ENCODE measurements at regions not wholly inside any gene's neighbourhood (a gene's known extent, or its start where the extent isn't known, plus 50 kb on each side); places are given as distances from the start of the nearest gene placed in this dataset.

DNA sequence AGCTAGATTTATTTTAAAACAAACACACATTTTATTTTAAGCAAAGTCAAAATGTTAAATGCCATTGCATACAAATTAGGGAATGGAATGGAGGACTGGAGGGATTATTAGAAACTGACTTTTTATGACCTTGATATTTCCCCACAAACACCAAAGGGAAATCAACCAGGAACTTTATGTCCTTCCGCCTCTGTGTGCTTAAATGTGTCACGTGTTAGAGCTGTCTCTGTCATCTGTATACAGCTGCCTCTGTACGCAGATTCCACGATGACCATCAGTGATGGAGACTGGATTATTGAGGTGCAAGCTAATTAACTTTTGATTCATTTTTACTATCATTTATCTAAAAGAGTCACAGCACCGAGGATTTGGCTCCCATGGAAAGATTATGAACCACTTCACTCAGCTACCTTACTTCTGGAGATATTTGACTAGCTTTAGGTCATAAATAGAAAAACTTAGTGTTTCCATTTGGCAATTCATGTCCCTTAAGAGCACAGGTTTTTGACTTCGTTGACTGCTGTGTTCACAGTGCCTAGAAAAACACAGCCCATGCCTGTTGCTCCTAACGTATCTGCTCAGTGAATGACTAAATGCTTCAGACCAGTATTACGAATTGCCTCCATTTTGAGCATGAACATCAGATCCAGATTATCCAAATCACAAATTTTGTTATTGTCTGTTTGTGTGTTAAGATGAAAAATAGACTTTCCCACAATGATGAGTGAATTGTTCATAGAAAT lies 1048.1 kb downstream of the MCTP2 start:
- no peak for TF ChIP-seq FOXP2 (optimal IDR thresholded peaks at IDR 0.05; ENCODE audit: borderline replicate concordance, extremely low read depth, extremely low read length, insufficient read depth)
- TF ChIP-seq TAF1 (IDR thresholded peaks at IDR 0.05; ENCODE audit: borderline replicate concordance, insufficient read depth, low read length): no peak
- TF ChIP-seq POLR2AphosphoS5 (IDR thresholded peaks at IDR 0.05; ENCODE audit: low read depth, low read length): no peak
- no peak for TF ChIP-seq SIN3A (IDR thresholded peaks at IDR 0.05; ENCODE audit: borderline replicate concordance, insufficient read depth, low read length)
- TF ChIP-seq, protein P1, sequence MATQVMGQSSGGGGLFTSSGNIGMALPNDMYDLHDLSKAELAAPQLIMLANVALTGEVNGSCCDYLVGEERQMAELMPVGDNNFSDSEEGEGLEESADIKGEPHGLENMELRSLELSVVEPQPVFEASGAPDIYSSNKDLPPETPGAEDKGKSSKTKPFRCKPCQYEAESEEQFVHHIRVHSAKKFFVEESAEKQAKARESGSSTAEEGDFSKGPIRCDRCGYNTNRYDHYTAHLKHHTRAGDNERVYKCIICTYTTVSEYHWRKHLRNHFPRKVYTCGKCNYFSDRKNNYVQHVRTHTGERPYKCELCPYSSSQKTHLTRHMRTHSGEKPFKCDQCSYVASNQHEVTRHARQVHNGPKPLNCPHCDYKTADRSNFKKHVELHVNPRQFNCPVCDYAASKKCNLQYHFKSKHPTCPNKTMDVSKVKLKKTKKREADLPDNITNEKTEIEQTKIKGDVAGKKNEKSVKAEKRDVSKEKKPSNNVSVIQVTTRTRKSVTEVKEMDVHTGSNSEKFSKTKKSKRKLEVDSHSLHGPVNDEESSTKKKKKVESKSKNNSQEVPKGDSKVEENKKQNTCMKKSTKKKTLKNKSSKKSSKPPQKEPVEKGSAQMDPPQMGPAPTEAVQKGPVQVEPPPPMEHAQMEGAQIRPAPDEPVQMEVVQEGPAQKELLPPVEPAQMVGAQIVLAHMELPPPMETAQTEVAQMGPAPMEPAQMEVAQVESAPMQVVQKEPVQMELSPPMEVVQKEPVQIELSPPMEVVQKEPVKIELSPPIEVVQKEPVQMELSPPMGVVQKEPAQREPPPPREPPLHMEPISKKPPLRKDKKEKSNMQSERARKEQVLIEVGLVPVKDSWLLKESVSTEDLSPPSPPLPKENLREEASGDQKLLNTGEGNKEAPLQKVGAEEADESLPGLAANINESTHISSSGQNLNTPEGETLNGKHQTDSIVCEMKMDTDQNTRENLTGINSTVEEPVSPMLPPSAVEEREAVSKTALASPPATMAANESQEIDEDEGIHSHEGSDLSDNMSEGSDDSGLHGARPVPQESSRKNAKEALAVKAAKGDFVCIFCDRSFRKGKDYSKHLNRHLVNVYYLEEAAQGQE (IDR thresholded peaks at IDR 0.05; ENCODE audit: insufficient read depth in 1 of 2, low read depth in 2 of 2, low read length in 2 of 2): no peak

DNA sequence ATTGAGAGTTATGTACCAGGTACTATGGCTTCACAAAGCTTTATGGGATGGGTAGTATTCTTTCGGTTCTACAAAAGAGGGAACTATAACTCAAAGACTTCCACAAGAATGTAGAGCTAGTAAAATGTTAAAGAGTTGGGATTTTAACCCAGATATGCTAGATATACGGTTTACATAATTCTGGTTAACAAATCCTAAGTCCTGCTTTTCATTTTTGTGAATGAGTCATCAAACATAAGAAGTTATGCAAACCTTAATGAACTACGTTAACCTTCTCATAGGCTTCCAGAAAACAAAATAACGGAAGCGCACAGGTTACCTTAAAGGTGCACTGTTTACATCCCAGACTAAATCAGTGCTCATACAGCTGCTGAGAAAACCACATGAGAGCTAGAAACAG lies 1049.3 kb downstream of the MCTP2 start:
- TF ChIP-seq TAF1 (IDR thresholded peaks at IDR 0.05; ENCODE audit: borderline replicate concordance, insufficient read depth, low read length) (no peak), SIN3A (IDR thresholded peaks at IDR 0.05; ENCODE audit: borderline replicate concordance, insufficient read depth, low read length) (no peak), FOXP2 (optimal IDR thresholded peaks at IDR 0.05; ENCODE audit: borderline replicate concordance, extremely low read depth, extremely low read length, insufficient read depth) (no peak), POLR2AphosphoS5 (IDR thresholded peaks at IDR 0.05; ENCODE audit: low read depth, low read length) (no peak)
- TF ChIP-seq, protein P1 (IDR thresholded peaks at IDR 0.05; ENCODE audit: insufficient read depth in 1 of 2, low read depth in 2 of 2, low read length in 2 of 2): no peak

DNA sequence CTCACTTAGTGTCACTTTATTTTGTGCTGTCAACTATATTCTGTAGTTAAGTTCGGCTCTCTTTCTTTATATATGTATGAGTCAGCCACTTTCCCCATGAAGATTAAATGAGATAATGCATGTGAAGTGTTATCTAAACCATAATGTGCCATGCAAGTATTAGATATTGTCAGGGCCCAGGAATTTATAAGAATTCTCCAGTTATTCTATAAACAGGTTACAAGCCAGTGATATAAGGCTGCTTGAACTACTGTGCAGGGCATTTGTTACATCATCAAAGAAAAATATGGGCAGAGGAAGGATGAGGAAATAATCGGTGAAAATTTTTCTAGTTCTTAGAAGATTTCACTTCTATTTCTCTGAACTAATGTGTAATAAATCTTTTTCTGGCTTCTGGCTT lies 1049.0 kb upstream of the NR2F2 start:
- no peak for TF ChIP-seq TAF1 (IDR thresholded peaks at IDR 0.05; ENCODE audit: borderline replicate concordance, insufficient read depth, low read length)
- no peak for TF ChIP-seq FOXP2 (optimal IDR thresholded peaks at IDR 0.05; ENCODE audit: borderline replicate concordance, extremely low read depth, extremely low read length, insufficient read depth)
- TF ChIP-seq POLR2AphosphoS5 (IDR thresholded peaks at IDR 0.05; ENCODE audit: low read depth, low read length): no peak
- TF ChIP-seq, protein P1 (IDR thresholded peaks at IDR 0.05; ENCODE audit: insufficient read depth in 1 of 2, low read depth in 2 of 2, low read length in 2 of 2): no peak
- no peak for TF ChIP-seq SIN3A (IDR thresholded peaks at IDR 0.05; ENCODE audit: borderline replicate concordance, insufficient read depth, low read length)

DNA sequence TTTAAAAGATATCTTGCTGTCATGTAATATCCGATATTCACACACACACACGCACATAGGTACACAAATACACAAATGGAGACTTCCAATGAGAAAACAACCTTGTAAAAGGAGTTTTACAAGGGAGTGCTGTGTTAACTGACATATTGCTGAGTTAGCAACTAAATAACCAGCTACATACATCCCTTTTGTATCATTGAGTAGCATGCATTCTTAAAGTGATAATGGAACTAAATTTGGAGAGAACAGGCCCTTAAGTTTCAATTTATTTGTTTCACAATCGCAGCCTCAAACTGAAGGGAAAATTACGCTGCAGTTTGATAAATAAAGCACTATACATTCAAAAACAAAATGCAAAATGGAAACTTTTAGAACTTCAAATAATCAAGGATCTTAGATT lies 1046.0 kb upstream of the NR2F2 start:
- TF ChIP-seq TAF1 (IDR thresholded peaks at IDR 0.05; ENCODE audit: borderline replicate concordance, insufficient read depth, low read length) (no peak), POLR2AphosphoS5 (IDR thresholded peaks at IDR 0.05; ENCODE audit: low read depth, low read length) (no peak)

DNA sequence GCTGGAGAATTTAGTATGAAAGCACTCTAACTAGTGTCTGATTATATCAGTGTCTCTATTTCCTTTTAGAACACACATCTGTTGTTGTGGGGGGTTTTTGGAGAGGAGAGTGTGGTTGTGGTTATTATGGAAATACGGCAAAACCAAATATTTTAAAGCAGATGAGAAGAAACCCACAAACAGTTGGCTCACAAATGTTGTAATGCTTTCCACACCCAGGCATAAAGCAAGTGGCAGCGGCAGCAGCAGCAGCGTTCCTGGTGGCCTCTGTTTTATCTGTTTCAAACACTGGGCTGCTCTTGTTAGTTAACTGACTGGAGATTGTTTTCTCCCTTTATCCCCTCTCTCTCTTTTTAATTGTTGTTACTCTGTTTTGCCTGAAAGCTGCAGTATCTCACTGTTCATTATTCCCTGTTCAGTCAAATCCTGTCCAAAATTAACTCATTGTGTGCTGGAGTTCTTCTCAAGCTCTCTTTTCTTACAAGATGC lies 1045.5 kb upstream of the NR2F2 start:
- TF ChIP-seq POLR2AphosphoS5 (IDR thresholded peaks at IDR 0.05; ENCODE audit: low read depth, low read length) (no peak), SIN3A (IDR thresholded peaks at IDR 0.05; ENCODE audit: borderline replicate concordance, insufficient read depth, low read length) (no peak), TAF1 (IDR thresholded peaks at IDR 0.05; ENCODE audit: borderline replicate concordance, insufficient read depth, low read length) (no peak), FOXP2 (optimal IDR thresholded peaks at IDR 0.05; ENCODE audit: borderline replicate concordance, extremely low read depth, extremely low read length, insufficient read depth) (no peak)
- TF ChIP-seq, protein P1 (IDR thresholded peaks at IDR 0.05; ENCODE audit: insufficient read depth in 1 of 2, low read depth in 2 of 2, low read length in 2 of 2): no peak

All from PFSK-1 (cell line).